Fibroblast of skin of right quadriceps (primary cell): ENCODE measurements at regions not wholly inside any gene's neighbourhood (a gene's known extent, or its start where the extent isn't known, plus 50 kb on each side); places are given as distances from the start of the nearest gene placed in this dataset.
A peak's percentile ranks its signal among the peaks of the same experiment; 100 is the strongest.

Experiments used
- DNase-seq: peaks from one replicate; pipeline ENCODE4 v3.0.0-alpha.2; 2013

- no peak for DNase-seq
Observed at GRCh38 chr2:136395582-136395981, 277.6 kb upstream of the CXCR4 start.

- no peak for DNase-seq
Observed at GRCh38 chr2:136394136-136395060, 276.4 kb upstream of the CXCR4 start.

GRCh38 chr2:136393514-136393913 is 275.6 kb upstream of the CXCR4 start:
- DNase-seq = no peak

- DNase-seq = no peak
Observed at GRCh38 chr2:136392897-136393505, 275.1 kb upstream of the CXCR4 start.

GRCh38 chr2:136389809-136390208 is 271.9 kb upstream of the CXCR4 start:
- DNase-seq = no peak

- DNase-seq = no peak
Observed at GRCh38 chr2:136386046-136386445, 268.1 kb upstream of the CXCR4 start.

- DNase-seq = no peak
Observed at GRCh38 chr2:136384531-136385303, 266.8 kb upstream of the CXCR4 start.

GRCh38 chr2:136383167-136383566 is 265.2 kb upstream of the CXCR4 start:
- DNase-seq = no peak

GRCh38 chr2:136381722-136382633 is 264.0 kb upstream of the CXCR4 start:
- no peak for DNase-seq

- no peak for DNase-seq
Observed at GRCh38 chr2:136381245-136381644, 263.3 kb upstream of the CXCR4 start.

GRCh38 chr2:136378712-136379595 is 261.0 kb upstream of the CXCR4 start:
- peak; percentile 13 for DNase-seq

GRCh38 chr2:136377423-136378382 is 259.8 kb upstream of the CXCR4 start:
- DNase-seq = no peak

- no peak for DNase-seq
Observed at GRCh38 chr2:136376798-136377211, 258.9 kb upstream of the CXCR4 start.

- no peak for DNase-seq
Observed at GRCh38 chr2:136376211-136376610, 258.3 kb upstream of the CXCR4 start.

GRCh38 chr2:136375017-136375901 is 257.3 kb upstream of the CXCR4 start:
- DNase-seq = no peak

GRCh38 chr2:136373841-136374240 is 255.9 kb upstream of the CXCR4 start:
- DNase-seq = no peak

GRCh38 chr2:136373029-136373428 is 255.1 kb upstream of the CXCR4 start:
- DNase-seq = no peak

GRCh38 chr2:136363900-136364299 is 246.0 kb upstream of the CXCR4 start:
- DNase-seq = no peak

- no peak for DNase-seq
Observed at GRCh38 chr2:136363470-136363869, 245.5 kb upstream of the CXCR4 start.
